ENCODE measurements at regions not wholly inside any gene's neighbourhood (a gene's known extent, or its start where the extent isn't known, plus 50 kb on each side); places are given as distances from the start of the nearest gene placed in this dataset.
A peak's percentile ranks its signal among the peaks of the same experiment; 100 is the strongest.

DNA sequence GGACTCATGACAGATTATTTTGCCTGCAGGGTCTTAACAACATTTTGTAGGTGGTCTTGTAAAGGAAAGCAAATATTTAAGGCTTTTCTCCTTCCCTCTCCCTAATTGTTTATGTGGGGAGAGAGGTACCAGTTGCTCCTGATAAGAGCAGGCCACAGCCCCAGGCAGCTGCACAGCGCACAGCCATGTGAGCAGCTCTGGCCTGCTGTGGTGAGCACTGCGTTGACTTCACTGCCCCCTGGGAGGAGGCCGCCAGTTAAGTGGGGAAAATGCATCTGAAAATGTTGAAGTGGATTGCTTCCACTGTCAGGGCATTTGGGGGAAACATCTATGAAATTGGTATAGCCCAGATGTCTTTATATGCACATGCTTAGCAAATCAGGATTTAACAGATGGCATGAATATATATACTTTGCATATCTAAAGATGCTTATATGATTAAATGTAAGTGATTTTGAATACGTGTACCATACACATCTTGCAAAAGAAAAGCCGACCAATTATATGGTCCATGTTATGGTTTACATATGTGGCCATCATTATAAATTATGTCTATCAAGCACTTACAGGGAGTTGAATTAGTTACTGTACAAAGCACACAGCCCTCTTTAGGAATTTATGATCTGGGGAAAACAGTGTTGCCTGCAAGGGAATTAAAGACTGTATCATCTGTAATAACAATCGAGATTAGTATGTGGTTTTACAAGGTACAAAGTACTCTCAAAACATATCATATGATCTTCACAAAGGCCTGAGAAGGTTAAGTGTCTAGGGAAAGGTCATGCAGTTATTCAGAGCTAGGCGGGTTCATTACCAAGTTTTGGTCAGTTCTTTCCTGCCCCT lies 132.1 kb downstream of the RHOU start:
- Mint-ChIP-seq H3K36me3 (ENCODE audit: low read depth) (no peaks in the 10 kb centered on the region), H3K27ac (ENCODE audit: unreplicated experiment) (no peak overlapping the region), H3K4me3 (no peak overlapping the region), H3K9me3 (no peaks in the 10 kb centered on the region), H3K27me3 (ENCODE audit: low read depth) (no peaks in the 10 kb centered on the region), H3K4me1 (peaks cover 61% of the 10 kb centered on the region)
- TF ChIP-seq, protein P1, sequence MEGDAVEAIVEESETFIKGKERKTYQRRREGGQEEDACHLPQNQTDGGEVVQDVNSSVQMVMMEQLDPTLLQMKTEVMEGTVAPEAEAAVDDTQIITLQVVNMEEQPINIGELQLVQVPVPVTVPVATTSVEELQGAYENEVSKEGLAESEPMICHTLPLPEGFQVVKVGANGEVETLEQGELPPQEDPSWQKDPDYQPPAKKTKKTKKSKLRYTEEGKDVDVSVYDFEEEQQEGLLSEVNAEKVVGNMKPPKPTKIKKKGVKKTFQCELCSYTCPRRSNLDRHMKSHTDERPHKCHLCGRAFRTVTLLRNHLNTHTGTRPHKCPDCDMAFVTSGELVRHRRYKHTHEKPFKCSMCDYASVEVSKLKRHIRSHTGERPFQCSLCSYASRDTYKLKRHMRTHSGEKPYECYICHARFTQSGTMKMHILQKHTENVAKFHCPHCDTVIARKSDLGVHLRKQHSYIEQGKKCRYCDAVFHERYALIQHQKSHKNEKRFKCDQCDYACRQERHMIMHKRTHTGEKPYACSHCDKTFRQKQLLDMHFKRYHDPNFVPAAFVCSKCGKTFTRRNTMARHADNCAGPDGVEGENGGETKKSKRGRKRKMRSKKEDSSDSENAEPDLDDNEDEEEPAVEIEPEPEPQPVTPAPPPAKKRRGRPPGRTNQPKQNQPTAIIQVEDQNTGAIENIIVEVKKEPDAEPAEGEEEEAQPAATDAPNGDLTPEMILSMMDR (conservative IDR thresholded peaks at IDR 0.05): no peak
- DNase-seq (ENCODE audit: low read depth, low spot score): no peak

DNA sequence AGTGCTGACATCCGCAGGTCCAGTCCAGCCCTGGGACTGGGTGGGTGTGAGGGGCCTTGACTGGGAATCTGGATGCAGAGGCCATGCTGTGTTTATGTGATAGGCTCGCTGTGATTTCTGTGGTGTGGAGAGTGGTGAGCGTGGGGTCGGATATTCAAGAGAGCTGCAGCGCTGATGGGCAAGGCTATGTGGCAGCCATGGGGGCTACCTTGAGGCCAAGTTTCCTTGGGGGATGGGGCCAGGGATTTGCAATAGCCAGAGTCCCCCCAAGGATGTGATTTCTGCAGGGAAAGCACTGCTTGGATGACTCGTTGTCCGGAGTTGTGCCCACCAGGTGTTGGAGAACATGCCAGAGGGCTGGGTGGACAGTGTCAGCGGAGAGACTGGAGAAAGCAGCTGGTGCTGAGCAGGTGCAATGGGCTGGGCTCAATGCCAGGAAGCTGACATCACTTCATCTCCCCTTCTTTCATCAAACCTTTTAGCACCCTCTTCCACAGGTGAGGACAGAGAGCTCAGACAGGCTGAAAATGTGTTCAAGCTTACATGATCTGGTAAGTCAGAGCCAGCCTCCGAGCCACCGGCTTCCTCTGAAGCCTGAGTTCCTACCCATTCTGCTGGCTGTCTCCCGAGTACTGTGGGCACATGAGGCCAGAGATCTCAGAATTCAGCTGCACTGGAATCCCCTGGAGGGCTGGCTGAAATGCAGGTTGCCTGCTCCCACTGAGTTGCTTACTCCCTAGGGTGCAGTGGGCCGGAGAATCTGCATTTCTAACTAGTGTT lies 132.9 kb downstream of the RHOU start:
- Mint-ChIP-seq H3K4me1 (peaks cover 59% of the 10 kb centered on the region), H3K9me3 (no peaks in the 10 kb centered on the region), H3K27me3 (ENCODE audit: low read depth) (no peaks in the 10 kb centered on the region), H3K4me3 (no peak overlapping the region), H3K36me3 (ENCODE audit: low read depth) (no peaks in the 10 kb centered on the region), H3K27ac (ENCODE audit: unreplicated experiment) (no peak overlapping the region)
- no peak for DNase-seq (ENCODE audit: low read depth, low spot score)
- TF ChIP-seq, protein P1 (conservative IDR thresholded peaks at IDR 0.05): no peak

DNA sequence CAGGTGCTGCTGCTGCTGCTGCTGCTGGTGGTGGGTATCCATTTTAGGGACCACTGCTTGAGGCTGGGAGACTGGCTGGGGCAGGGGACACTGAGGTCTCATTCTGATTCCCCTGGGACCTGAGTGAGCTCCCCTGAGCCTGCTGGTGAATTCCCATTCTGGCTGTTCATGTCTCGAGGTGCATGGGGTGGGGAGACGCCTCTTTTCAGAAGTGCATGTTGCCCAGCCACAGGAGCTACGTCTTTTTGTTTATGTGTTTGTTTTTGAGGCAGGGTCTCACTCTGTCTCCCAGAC lies 133.4 kb downstream of the RHOU start:
- peaks cover 53% of the 10 kb centered on the region for H3K4me1 Mint-ChIP-seq
- no peaks in the 10 kb centered on the region for H3K27me3 Mint-ChIP-seq (ENCODE audit: low read depth)
- no peak for DNase-seq (ENCODE audit: low read depth, low spot score)
- no peak overlapping the region for H3K27ac Mint-ChIP-seq (ENCODE audit: unreplicated experiment)
- H3K4me3 Mint-ChIP-seq: no peak overlapping the region
- H3K36me3 Mint-ChIP-seq (ENCODE audit: low read depth): no peaks in the 10 kb centered on the region
- no peaks in the 10 kb centered on the region for H3K9me3 Mint-ChIP-seq
- TF ChIP-seq, protein P1 (conservative IDR thresholded peaks at IDR 0.05): no peak

DNA sequence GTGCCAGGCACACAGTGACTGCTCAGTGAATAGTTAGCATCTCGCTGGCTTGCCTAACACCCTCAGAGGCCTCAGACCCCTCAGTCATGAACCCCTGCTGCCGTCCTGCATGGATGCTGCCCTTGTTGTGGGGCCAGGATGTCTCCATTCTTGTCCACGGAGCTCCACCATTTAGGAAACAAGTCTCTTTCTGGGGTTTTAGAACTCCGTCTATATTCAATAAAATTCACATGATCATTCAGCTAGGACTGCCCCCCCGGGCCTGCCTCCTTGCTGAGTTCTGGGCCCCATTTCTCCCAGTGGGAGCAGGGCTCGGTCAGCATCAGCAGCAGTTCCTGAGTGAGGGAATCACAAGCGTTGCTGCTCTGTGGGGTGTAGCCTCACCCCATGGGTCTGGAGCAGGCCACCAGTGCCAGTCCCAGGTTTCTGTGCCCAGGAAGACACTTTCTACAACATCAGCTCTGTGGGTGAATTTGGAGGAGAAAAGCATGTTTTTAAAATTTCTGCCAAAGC lies 134.1 kb downstream of the RHOU start:
- TF ChIP-seq, protein P1 (conservative IDR thresholded peaks at IDR 0.05): no peak
- no peak for DNase-seq (ENCODE audit: low read depth, low spot score)
- Mint-ChIP-seq H3K4me1 (peaks cover 48% of the 10 kb centered on the region), H3K9me3 (no peaks in the 10 kb centered on the region), H3K4me3 (no peak overlapping the region), H3K27me3 (ENCODE audit: low read depth) (no peaks in the 10 kb centered on the region), H3K36me3 (ENCODE audit: low read depth) (no peaks in the 10 kb centered on the region), H3K27ac (ENCODE audit: unreplicated experiment) (no peak overlapping the region)

DNA sequence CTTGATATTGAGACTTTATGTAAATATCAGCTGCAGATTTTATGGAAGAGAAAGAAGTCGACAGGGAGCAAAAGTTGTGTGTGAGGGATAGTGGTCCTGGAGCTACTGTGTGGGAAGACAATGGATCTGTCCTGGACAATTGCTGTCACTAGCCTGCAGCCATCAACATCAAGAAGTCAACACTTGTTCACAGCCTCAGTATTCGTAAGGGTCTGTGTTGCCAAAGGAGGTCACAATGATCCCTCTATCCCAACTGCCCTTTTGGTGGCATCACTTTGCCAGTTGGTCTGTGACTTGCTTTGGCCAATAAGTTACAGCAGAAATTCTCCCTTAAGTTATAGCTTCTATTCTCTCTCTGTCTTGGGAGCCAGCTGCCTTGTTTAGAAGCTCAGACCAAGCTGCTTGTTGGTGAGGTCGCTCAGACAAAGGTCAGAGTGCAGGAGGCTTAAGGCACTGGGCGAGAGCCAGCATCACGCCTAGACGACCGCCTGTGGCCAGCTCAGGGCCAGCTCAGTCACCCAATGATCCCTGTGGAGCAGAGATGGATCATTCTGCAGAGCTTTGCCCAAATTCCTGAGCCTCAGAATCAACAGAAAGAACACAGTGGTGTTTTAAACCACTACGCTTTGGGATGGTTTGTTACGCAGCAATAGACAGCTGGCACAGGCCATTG lies 134.9 kb downstream of the RHOU start:
- peaks cover 44% of the 10 kb centered on the region for H3K4me1 Mint-ChIP-seq
- no peak overlapping the region for H3K4me3 Mint-ChIP-seq
- TF ChIP-seq, protein P1 (conservative IDR thresholded peaks at IDR 0.05): no peak
- H3K9me3 Mint-ChIP-seq: no peaks in the 10 kb centered on the region
- H3K27me3 Mint-ChIP-seq (ENCODE audit: low read depth): no peaks in the 10 kb centered on the region
- H3K27ac Mint-ChIP-seq (ENCODE audit: unreplicated experiment): peak overlapping the region; percentile 3
- no peaks in the 10 kb centered on the region for H3K36me3 Mint-ChIP-seq (ENCODE audit: low read depth)
- DNase-seq (ENCODE audit: low read depth, low spot score): no peak

All from neural crest cell (in vitro differentiated cells).